H9 (cell line): ENCODE measurements at regions not wholly inside any gene's neighbourhood (a gene's known extent, or its start where the extent isn't known, plus 50 kb on each side); places are given as distances from the start of the nearest gene placed in this dataset.

Experiments used
- DNase-seq: peaks from one replicate; pipeline ENCODE4 v3.0.0-alpha.2; 2017
- H2AFZ ChIP-seq: one replicate; pipeline ENCODE4 v1.6.1; 2013; ENCODE audit warnings: mild to moderate bottlenecking, low read length, control low read depth, moderate library complexity
- H2AK5ac ChIP-seq: 2 replicates; pipeline ENCODE4 v1.6.1; 2013; ENCODE audit warnings: low read length, control low read depth, mixed read lengths; ENCODE audit not compliant: insufficient read length
- H2BK120ac ChIP-seq: one replicate; pipeline ENCODE4 v1.6.1; 2013; ENCODE audit warnings: low read depth, mild to moderate bottlenecking, low read length, control low read depth, inconsistent platforms; ENCODE audit not compliant: poor library complexity, severe bottlenecking
- H2BK12ac ChIP-seq: 2 replicates; pipeline ENCODE4 v1.6.1; 2013; ENCODE audit warnings: low read length, control low read depth, mixed read lengths, low read depth; ENCODE audit not compliant: insufficient read length
- H2BK15ac ChIP-seq: 2 replicates; pipeline ENCODE4 v1.6.1; 2013; ENCODE audit warnings: low read depth, low read length, control low read depth
- H2BK20ac ChIP-seq: one replicate; pipeline ENCODE4 v1.6.1; 2013; ENCODE audit warnings: low read depth, mild to moderate bottlenecking, low read length, control low read depth, inconsistent platforms; ENCODE audit not compliant: poor library complexity, severe bottlenecking
- H2BK5ac ChIP-seq: 2 replicates; pipeline ENCODE4 v1.6.1; 2013; ENCODE audit warnings: low read length, control low read depth, mixed read lengths; ENCODE audit not compliant: insufficient read length
- H3K14ac ChIP-seq: 2 replicates; pipeline ENCODE4 v1.6.1; 2013; ENCODE audit warnings: low read length, control low read depth; ENCODE audit not compliant: insufficient read depth
- H3K18ac ChIP-seq: 2 replicates; pipeline ENCODE4 v1.6.1; 2013; ENCODE audit warnings: low read depth, mild to moderate bottlenecking, mixed read lengths, low read length, control low read depth; ENCODE audit not compliant: insufficient read length
- H3K23ac ChIP-seq: 2 replicates; pipeline ENCODE4 v1.6.1; 2013; ENCODE audit warnings: low read length, control low read depth, mixed read lengths, low read depth; ENCODE audit not compliant: insufficient read length
- H3K23me2 ChIP-seq: 2 replicates; pipeline ENCODE4 v1.6.1; 2013; ENCODE audit warnings: low read depth, mild to moderate bottlenecking, mixed read lengths, low read length, control low read depth; ENCODE audit not compliant: insufficient read length, poor library complexity, severe bottlenecking
- H3K27ac ChIP-seq: 2 replicates; pipeline ENCODE4 v1.5.1; 2013; ENCODE audit warnings: low read length, control low read depth, mixed read lengths, low read depth; ENCODE audit not compliant: insufficient read length
- H3K27me3 ChIP-seq: 2 replicates; pipeline ENCODE4 v1.6.1; 2013; ENCODE audit warnings: low read length, control low read depth, inconsistent platforms; ENCODE audit not compliant: insufficient read depth
- H3K4ac ChIP-seq: 2 replicates; pipeline ENCODE4 v1.6.1; 2013; ENCODE audit warnings: low read depth, mild to moderate bottlenecking, control low read depth, inconsistent platforms, low read length, moderate library complexity
- H3K4me1 ChIP-seq: 2 replicates; pipeline ENCODE4 v1.6.1; 2013; ENCODE audit warnings: low read length, control low read depth, inconsistent platforms; ENCODE audit not compliant: insufficient read depth
- H3K4me2 ChIP-seq: 2 replicates; pipeline ENCODE4 v1.6.1; 2013; ENCODE audit warnings: low read length, control low read depth, mixed read lengths; ENCODE audit not compliant: insufficient read length, insufficient read depth
- H3K56ac ChIP-seq: 2 replicates; pipeline ENCODE4 v1.6.1; 2013; ENCODE audit warnings: low read depth, mild to moderate bottlenecking, mixed read lengths, low read length, control low read depth; ENCODE audit not compliant: insufficient read length
- H3K79me1 ChIP-seq: 2 replicates; pipeline ENCODE4 v1.6.1; 2013; ENCODE audit warnings: low read depth, mild to moderate bottlenecking, moderate library complexity, low read length, control low read depth, inconsistent platforms; ENCODE audit not compliant: insufficient read depth, poor library complexity, severe bottlenecking
- H3K79me2 ChIP-seq: 2 replicates; pipeline ENCODE4 v1.6.1; 2013; ENCODE audit warnings: low read length, control low read depth, inconsistent platforms; ENCODE audit not compliant: insufficient read depth
- H3K9ac ChIP-seq: 2 replicates; pipeline ENCODE4 v1.6.1; 2013; ENCODE audit warnings: low read length, control low read depth, mixed read lengths; ENCODE audit not compliant: insufficient read length; ENCODE audit errors: extremely low read depth
- H3K9me3 ChIP-seq: one replicate; pipeline ENCODE4 v1.6.1; 2013; ENCODE audit warnings: low read depth, low read length, inconsistent platforms; ENCODE audit not compliant: control insufficient read depth
- H3T11ph ChIP-seq: one replicate; pipeline ENCODE4 v1.6.1; 2013; ENCODE audit warnings: mild to moderate bottlenecking, low read length, control low read depth, inconsistent platforms
- H4K20me1 ChIP-seq: one replicate; pipeline ENCODE4 v1.6.1; 2013; ENCODE audit not compliant: control insufficient read depth, insufficient read length, insufficient read depth
- H4K5ac ChIP-seq: 2 replicates; pipeline ENCODE4 v1.6.1; 2013; ENCODE audit warnings: low read depth, mild to moderate bottlenecking, mixed read lengths, low read length, control low read depth; ENCODE audit not compliant: insufficient read length
- H4K8ac ChIP-seq: replicated peaks from 2 replicates; pipeline ENCODE4 v1.6.1; 2013; ENCODE audit warnings: low read length, control low read depth, mixed read lengths, low read depth; ENCODE audit not compliant: insufficient read length
- H4K91ac ChIP-seq: 2 replicates; pipeline ENCODE4 v1.6.1; 2013; ENCODE audit warnings: low read depth, mild to moderate bottlenecking, moderate library complexity, mixed read lengths, low read length, control low read depth; ENCODE audit not compliant: insufficient read length
- H3K27ac Mint-ChIP-seq, 3 experiments: 2 replicates in 2 of 3; 3 replicates in 1 of 3; pipeline ENCODE4 v1.8.0; 2020 to 2021; ENCODE audit warnings: mixed read lengths in 3 of 3, mild to moderate bottlenecking in 1 of 3, moderate library complexity in 1 of 3
- H3K27me3 Mint-ChIP-seq: 2 replicates; pipeline ENCODE4 v1.8.0; 2021; ENCODE audit warnings: low read depth, mild to moderate bottlenecking, moderate library complexity, mixed read lengths
- H3K36me3 Mint-ChIP-seq, 3 experiments: 2 replicates in 2 of 3; 3 replicates in 1 of 3; pipeline ENCODE4 v1.8.0; 2020 to 2021; ENCODE audit warnings: low read depth in 3 of 3, mixed read lengths in 3 of 3; ENCODE audit not compliant: insufficient read depth in 1 of 3
- H3K4me1 Mint-ChIP-seq, 2 experiments: 2 replicates each; pipeline ENCODE4 v1.8.0; 2020; ENCODE audit warnings: mixed read lengths in 2 of 2
- H3K4me3 Mint-ChIP-seq, 2 experiments: 2 replicates in 1 of 2; 3 replicates in 1 of 2; pipeline ENCODE4 v1.8.0; 2020 to 2021; ENCODE audit warnings: mild to moderate bottlenecking in 2 of 2, mixed read lengths in 2 of 2, moderate library complexity in 1 of 2
- H3K9me3 Mint-ChIP-seq, 2 experiments: 2 replicates in 1 of 2; 3 replicates in 1 of 2; pipeline ENCODE4 v1.8.0; 2020; ENCODE audit warnings: mild to moderate bottlenecking in 2 of 2, mixed read lengths in 2 of 2, moderate library complexity in 1 of 2
- CTCF ChIP-seq: fragments of 200-600 bp; sonication (generic); conservative IDR thresholded peaks from 3 replicates; pipeline ENCODE4 v1.8.0; 2021; ENCODE audit warnings: antibody characterized with exemption, mild to moderate bottlenecking
- WGBS: extraction: QIAGEN DNeasy Blood & Tissue Kit; methylation state at CpG from one replicate; pipeline ENCODE4 v1.1.7; 2013; ENCODE audit warnings: missing lambda C conversion rate, low lambda C conversion rate, mixed read lengths; ENCODE audit not compliant: insufficient read length; ENCODE audit errors: extremely low coverage; 5-methylcytosine and 5-hydroxymethylcytosine counted together

GRCh38 chr2:122079844-122080243 is 324.4 kb downstream of the TSN start:
- H4K5ac ChIP-seq: no peak overlapping the region
- no CpG with 5 or more reads among the region's 3 CpGs for WGBS
- H2BK20ac ChIP-seq: no peak overlapping the region
- H2AFZ ChIP-seq: no peak overlapping the region
- no peak overlapping the region; a peak in 1 of 7 replicates for H3K27ac Mint-ChIP-seq
- no peaks in the 10 kb centered on the region for H3K36me3 Mint-ChIP-seq
- no peak for TF ChIP-seq CTCF
- no peaks in the 10 kb centered on the region for H4K20me1 ChIP-seq
- H3T11ph ChIP-seq: no peak overlapping the region
- H3K4me2 ChIP-seq: no peak overlapping the region
- no peak overlapping the region for H3K18ac ChIP-seq
- no peaks in the 10 kb centered on the region for H3K79me2 ChIP-seq
- H3K4ac ChIP-seq: no peak overlapping the region
- H3K27ac ChIP-seq: no peak overlapping the region
- DNase-seq: no peak
- H4K8ac ChIP-seq: no peak overlapping the region
- H4K91ac ChIP-seq: no peak overlapping the region
- no peak overlapping the region for H3K23ac ChIP-seq
- no peaks in the 10 kb centered on the region for H3K27me3 ChIP-seq
- H3K4me1 ChIP-seq: peaks cover 2% of the 10 kb centered on the region; the same call in 1 of the 2 replicates
- no peak overlapping the region for H3K4me3 Mint-ChIP-seq
- H3K4me1 Mint-ChIP-seq: peaks cover 10 to 14% of the 10 kb centered on the region in 2 experiments
- no peak overlapping the region for H3K9ac ChIP-seq
- H3K23me2 ChIP-seq: no peaks in the 10 kb centered on the region
- no peaks in the 10 kb centered on the region for H3K27me3 Mint-ChIP-seq
- H3K14ac ChIP-seq: no peak overlapping the region
- H3K9me3 ChIP-seq: no peaks in the 10 kb centered on the region
- H2BK120ac ChIP-seq: no peak overlapping the region
- no peak overlapping the region for H2BK15ac ChIP-seq
- no peak overlapping the region for H2BK5ac ChIP-seq
- H3K56ac ChIP-seq: no peak overlapping the region
- no peaks in the 10 kb centered on the region for H3K79me1 ChIP-seq
- no peak overlapping the region for H2AK5ac ChIP-seq
- H3K9me3 Mint-ChIP-seq: no peaks in the 10 kb centered on the region; a peak in 1 of 5 replicates
- H2BK12ac ChIP-seq: no peak overlapping the region
